Keratinocyte (primary cell): ENCODE measurements at regions not wholly inside any gene's neighbourhood (a gene's known extent, or its start where the extent isn't known, plus 50 kb on each side); places are given as distances from the start of the nearest gene placed in this dataset.

Experiments
- EZH2 ChIP-seq: IDR thresholded peaks from one replicate; pipeline ENCODE4 v1.6.1; 2012; ENCODE audit warnings: inconsistent platforms, mild to moderate bottlenecking, low read length, moderate library complexity
- TF ChIP-seq, protein P1 (sequence below), 3 experiments: IDR thresholded peaks in 1 of 3; conservative IDR thresholded peaks in 1 of 3; optimal IDR thresholded peaks in 1 of 3; 2 replicates in 2 of 3; 3 replicates in 1 of 3; pipeline versions ENCODE3 to v1.5.1; 2011; ENCODE audit warnings: low read length in 3 of 3, mild to moderate bottlenecking in 3 of 3, moderate library complexity in 2 of 3, control low read depth in 1 of 3, inconsistent platforms in 1 of 3; ENCODE audit not compliant: insufficient read depth in 2 of 3; ENCODE audit errors: extremely low read depth in 1 of 3

DNA sequence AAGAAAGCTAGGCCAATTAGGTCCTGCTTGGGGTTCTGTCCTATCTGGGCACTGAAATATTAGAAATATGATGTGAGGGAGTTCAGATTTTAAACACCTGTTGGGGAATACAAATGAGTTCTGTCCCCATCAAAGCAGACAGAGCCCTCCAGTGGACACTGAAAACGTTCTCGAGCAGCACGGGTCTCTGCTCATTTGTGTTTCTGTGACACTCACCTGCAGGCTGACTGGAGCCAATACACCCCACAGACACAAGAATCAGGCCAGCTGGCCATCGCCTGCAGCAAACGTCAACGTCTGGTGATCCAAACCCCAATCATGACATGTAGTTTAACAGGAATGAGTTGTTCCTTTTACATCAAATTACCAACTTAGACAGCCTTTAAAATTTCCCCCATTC is 493.4 kb upstream of the TMEM132C start:
- TF ChIP-seq, protein P1, sequence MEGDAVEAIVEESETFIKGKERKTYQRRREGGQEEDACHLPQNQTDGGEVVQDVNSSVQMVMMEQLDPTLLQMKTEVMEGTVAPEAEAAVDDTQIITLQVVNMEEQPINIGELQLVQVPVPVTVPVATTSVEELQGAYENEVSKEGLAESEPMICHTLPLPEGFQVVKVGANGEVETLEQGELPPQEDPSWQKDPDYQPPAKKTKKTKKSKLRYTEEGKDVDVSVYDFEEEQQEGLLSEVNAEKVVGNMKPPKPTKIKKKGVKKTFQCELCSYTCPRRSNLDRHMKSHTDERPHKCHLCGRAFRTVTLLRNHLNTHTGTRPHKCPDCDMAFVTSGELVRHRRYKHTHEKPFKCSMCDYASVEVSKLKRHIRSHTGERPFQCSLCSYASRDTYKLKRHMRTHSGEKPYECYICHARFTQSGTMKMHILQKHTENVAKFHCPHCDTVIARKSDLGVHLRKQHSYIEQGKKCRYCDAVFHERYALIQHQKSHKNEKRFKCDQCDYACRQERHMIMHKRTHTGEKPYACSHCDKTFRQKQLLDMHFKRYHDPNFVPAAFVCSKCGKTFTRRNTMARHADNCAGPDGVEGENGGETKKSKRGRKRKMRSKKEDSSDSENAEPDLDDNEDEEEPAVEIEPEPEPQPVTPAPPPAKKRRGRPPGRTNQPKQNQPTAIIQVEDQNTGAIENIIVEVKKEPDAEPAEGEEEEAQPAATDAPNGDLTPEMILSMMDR (optimal IDR thresholded peaks at IDR 0.05 in 1 of 3, IDR thresholded peaks at IDR 0.05 in 1 of 3, conservative IDR thresholded peaks at IDR 0.05 in 1 of 3; ENCODE audit: extremely low read depth in 1 of 3, insufficient read depth in 2 of 3, low read length in 3 of 3), result peak in 1 of 3 experiments; percentile 18
- TF ChIP-seq EZH2, result no peak
